ENCODE measurements at regions not wholly inside any gene's neighbourhood (a gene's known extent, or its start where the extent isn't known, plus 50 kb on each side); places are given as distances from the start of the nearest gene placed in this dataset.

GRCh38 chr2:18276583-18277075 is 283.8 kb downstream of the RDH14 start:
- TF ChIP-seq ZNF121 (tag by site-specific recombination; IDR thresholded peaks at IDR 0.05) (no peak), ZNF23 (tag by site-specific recombination; IDR thresholded peaks at IDR 0.05; ENCODE audit: borderline replicate concordance) (no peak), ZNF561 (tag by site-specific recombination; IDR thresholded peaks at IDR 0.05; ENCODE audit: borderline replicate concordance) (no peak), TCF7L2 (IDR thresholded peaks at IDR 0.05; ENCODE audit: borderline replicate concordance, low read depth, low read length) (no peak), ZNF596 (tag by site-specific recombination; IDR thresholded peaks at IDR 0.05) (no peak)
- H3K4me3 ChIP-seq (ENCODE audit: low read depth, low read length), result no peak overlapping the region
- H3K27ac ChIP-seq (ENCODE audit: extremely low read depth, low read depth, low read length), result no peak overlapping the region
- H3K4me1 ChIP-seq (ENCODE audit: control insufficient read depth, insufficient read depth, low read length), result no peaks in the 10 kb centered on the region
- no peaks in the 10 kb centered on the region for H3K9me3 ChIP-seq (ENCODE audit: control insufficient read depth, insufficient read depth, low read depth, low read length)
- CTCF ChIA-PET, result no interaction called here
- POLR2A ChIA-PET, result no interaction called here
- no peaks in the 10 kb centered on the region for H3K36me3 ChIP-seq (ENCODE audit: control insufficient read depth in 2 of 2, insufficient read depth in 1 of 2, low read length in 2 of 2)

- Histone ChIP-seq H3K9me3 (ENCODE audit: control insufficient read depth, insufficient read depth, low read depth, low read length) (no peaks in the 10 kb centered on the region), H3K4me1 (ENCODE audit: control insufficient read depth, insufficient read depth, low read length) (no peaks in the 10 kb centered on the region), H3K27ac (ENCODE audit: extremely low read depth, low read depth, low read length) (no peak overlapping the region), H3K36me3 (ENCODE audit: control insufficient read depth in 2 of 2, insufficient read depth in 1 of 2, low read length in 2 of 2) (no peaks in the 10 kb centered on the region), H3K4me3 (ENCODE audit: low read depth, low read length) (no peak overlapping the region)
- CTCF ChIA-PET, result no interaction called here
- TF ChIP-seq HOXD13 (CRISPR knock-in tag; IDR thresholded peaks at IDR 0.05; ENCODE audit: borderline replicate concordance), result no peak
- POLR2A ChIA-PET, result no interaction called here
Measured at GRCh38 chr2:18273205-18273604, 287.2 kb downstream of the RDH14 start.

GRCh38 chr2:18272148-18272494 is 288.3 kb downstream of the RDH14 start:
- ChIA-PET POLR2A (no interaction called here), CTCF (no interaction called here)
- H3K27ac ChIP-seq (ENCODE audit: extremely low read depth, low read depth, low read length), result no peak overlapping the region
- no peak overlapping the region for H3K4me3 ChIP-seq (ENCODE audit: low read depth, low read length)
- TF ChIP-seq GLIS1 (tag by site-specific recombination; IDR thresholded peaks at IDR 0.05) (no peak), ZNF658 (tag by site-specific recombination; IDR thresholded peaks at IDR 0.05) (no peak), ZNF830 (tag by site-specific recombination; IDR thresholded peaks at IDR 0.05; ENCODE audit: low read depth) (no peak), PRDM10 (tag by site-specific recombination; IDR thresholded peaks at IDR 0.05) (no peak), ZNF37A (tag by site-specific recombination; IDR thresholded peaks at IDR 0.05) (no peak), ZNF404 (tag by site-specific recombination; IDR thresholded peaks at IDR 0.05) (no peak), ZNF157 (tag by site-specific recombination; IDR thresholded peaks at IDR 0.05) (no peak), ZNF175 (tag by site-specific recombination; IDR thresholded peaks at IDR 0.05) (no peak), YY1 (tag by site-specific recombination; IDR thresholded peaks at IDR 0.05) (no peak), ZFP3 (tag by site-specific recombination; IDR thresholded peaks at IDR 0.05; ENCODE audit: low read depth) (no peak), ZBTB44 (tag by site-specific recombination; IDR thresholded peaks at IDR 0.05) (no peak), ZNF747 (tag by site-specific recombination; IDR thresholded peaks at IDR 0.05) (no peak), ZNF280C (tag by site-specific recombination; IDR thresholded peaks at IDR 0.05) (no peak), ZNF521 (tag by site-specific recombination; IDR thresholded peaks at IDR 0.05) (no peak), ZNF140 (tag by site-specific recombination; IDR thresholded peaks at IDR 0.05) (no peak)
- no peaks in the 10 kb centered on the region for H3K36me3 ChIP-seq (ENCODE audit: control insufficient read depth in 2 of 2, insufficient read depth in 1 of 2, low read length in 2 of 2)
- H3K4me1 ChIP-seq (ENCODE audit: control insufficient read depth, insufficient read depth, low read length), result no peaks in the 10 kb centered on the region
- H3K9me3 ChIP-seq (ENCODE audit: control insufficient read depth, insufficient read depth, low read depth, low read length), result no peaks in the 10 kb centered on the region

Data from HEK293 (cell line).